Smooth muscle cell (in vitro differentiated cells): ENCODE measurements at regions not wholly inside any gene's neighbourhood (a gene's known extent, or its start where the extent isn't known, plus 50 kb on each side); places are given as distances from the start of the nearest gene placed in this dataset.
"Not testable (repeated sequence)": the region's sequence is repeated elsewhere in the genome, so short reads cannot be mapped to it uniquely, and the experiment has no call there.

Source experiments
- DNase-seq: peaks from one replicate; lab custom pipeline; 2025; ENCODE audit not compliant: unreplicated experiment; lab: John Stamatoyannopoulos, UW
- H2AFZ ChIP-seq: fragments of 200-600 bp; sonication (generic); 2 replicates; pipeline ENCODE4 v1.6.0; 2016; ENCODE audit warnings: antibody characterized with exemption, low read depth, mild to moderate bottlenecking
- H3F3A ChIP-seq: fragments of 200-600 bp; sonication (generic); 2 replicates; pipeline ENCODE4 v1.6.0; 2017; ENCODE audit warnings: antibody characterized with exemption, low read depth
- H3K27ac ChIP-seq: fragments of 200-600 bp; sonication (generic); 2 replicates; pipeline ENCODE4 v1.5.1; 2016; ENCODE audit warnings: low read depth, mild to moderate bottlenecking
- H3K27me3 ChIP-seq: fragments of 200-600 bp; sonication (generic); 2 replicates; pipeline ENCODE4 v1.6.1; 2016; ENCODE audit warnings: low read depth, mild to moderate bottlenecking
- H3K36me3 ChIP-seq: fragments of 200-600 bp; sonication (generic); 2 replicates; pipeline ENCODE4 v1.5.1; 2016; ENCODE audit warnings: low read depth
- H3K4me1 ChIP-seq: fragments of 200-600 bp; sonication (generic); 2 replicates; pipeline ENCODE4 v1.5.1; 2016; ENCODE audit warnings: low read depth
- H3K4me2 ChIP-seq: fragments of 200-600 bp; sonication (generic); 2 replicates; pipeline ENCODE4 v1.6.0; 2016; ENCODE audit warnings: mild to moderate bottlenecking
- H3K4me3 ChIP-seq: fragments of 200-600 bp; sonication (generic); 2 replicates; pipeline ENCODE4 v1.5.1; 2016; ENCODE audit warnings: mild to moderate bottlenecking
- H3K79me2 ChIP-seq: fragments of 200-600 bp; sonication (generic); 2 replicates; pipeline ENCODE4 v1.6.0; 2016; ENCODE audit warnings: low read depth, mild to moderate bottlenecking
- H3K9ac ChIP-seq: fragments of 200-600 bp; sonication (generic); 2 replicates; pipeline ENCODE4 v1.6.0; 2016; ENCODE audit warnings: low read depth
- H3K9me3 ChIP-seq: fragments of 200-600 bp; sonication (generic); replicated peaks from 2 replicates; pipeline ENCODE4 v1.5.1; 2016; ENCODE audit warnings: low read depth
- H4K20me1 ChIP-seq: fragments of 200-600 bp; sonication (generic); 2 replicates; pipeline ENCODE4 v1.6.0; 2016; ENCODE audit warnings: low read depth
- CTCF ChIP-seq: fragments of 200-600 bp; sonication (generic); IDR thresholded peaks from 2 replicates; pipeline ENCODE4 v1.5.1; 2017; ENCODE audit warnings: borderline replicate concordance, mild to moderate bottlenecking, antibody characterized with exemption; ENCODE audit not compliant: insufficient read depth, poor library complexity, severe bottlenecking
- WGBS: methylation state at CpG from one replicate; pipeline ENCODE4 v1.1.7; 2016; ENCODE audit warnings: low lambda C conversion rate; 5-methylcytosine and 5-hydroxymethylcytosine counted together

- Histone ChIP-seq H3K36me3 (no peaks in the 10 kb centered on the region), H3K4me2 (no peak overlapping the region), H3K4me1 (no peaks in the 10 kb centered on the region), H3K27me3 (no peaks in the 10 kb centered on the region), H3K4me3 (no peak overlapping the region), H2AFZ (no peak overlapping the region), H3K9ac (no peak overlapping the region), H3K79me2 (no peaks in the 10 kb centered on the region), H3F3A (no peaks in the 10 kb centered on the region), H3K9me3 (no peaks in the 10 kb centered on the region), H4K20me1 (no peaks in the 10 kb centered on the region), H3K27ac (no peak overlapping the region)
- DNase-seq: no peak
- TF ChIP-seq CTCF: no peak
Observed at GRCh38 chr2:193141998-193142397, 947.3 kb upstream of the TMEFF2 start.

- not testable (repeated sequence) for H3K4me3 ChIP-seq, H3K4me2 ChIP-seq, H3K27me3 ChIP-seq, H3F3A ChIP-seq, H4K20me1 ChIP-seq, H3K9me3 ChIP-seq, DNase-seq, H3K36me3 ChIP-seq, H3K9ac ChIP-seq, H3K79me2 ChIP-seq, H3K4me1 ChIP-seq, H2AFZ ChIP-seq, H3K27ac ChIP-seq
- 92% methylated on average over 1 of the region's 1 CpG for WGBS
Observed at GRCh38 chr2:193140895-193141294, 946.2 kb upstream of the TMEFF2 start.

GRCh38 chr2:193124815-193125214, 930.1 kb upstream of the TMEFF2 start:
- no peak overlapping the region for H3K27ac ChIP-seq
- H3K27me3 ChIP-seq: no peaks in the 10 kb centered on the region
- H3K36me3 ChIP-seq: no peaks in the 10 kb centered on the region
- DNase-seq: no peak
- H3K9ac ChIP-seq: no peak overlapping the region
- no peak overlapping the region for H2AFZ ChIP-seq
- H3K9me3 ChIP-seq: no peaks in the 10 kb centered on the region
- H3K79me2 ChIP-seq: no peaks in the 10 kb centered on the region
- no peaks in the 10 kb centered on the region for H3F3A ChIP-seq
- no peaks in the 10 kb centered on the region for H3K4me1 ChIP-seq
- H4K20me1 ChIP-seq: no peaks in the 10 kb centered on the region
- no peak overlapping the region for H3K4me2 ChIP-seq
- TF ChIP-seq CTCF: no peak
- H3K4me3 ChIP-seq: no peak overlapping the region

GRCh38 chr2:193114827-193115226, 920.1 kb upstream of the TMEFF2 start:
- Histone ChIP-seq H3F3A (no peaks in the 10 kb centered on the region), H3K79me2 (no peaks in the 10 kb centered on the region), H3K9ac (no peak overlapping the region), H3K4me1 (peaks cover 3% of the 10 kb centered on the region), H3K9me3 (no peaks in the 10 kb centered on the region), H3K27me3 (no peaks in the 10 kb centered on the region), H3K27ac (no peak overlapping the region), H4K20me1 (no peaks in the 10 kb centered on the region), H3K36me3 (no peaks in the 10 kb centered on the region), H3K4me2 (no peak overlapping the region), H2AFZ (no peak overlapping the region), H3K4me3 (no peak overlapping the region)
- 95% methylated on average over 1 of the region's 1 CpG for WGBS
- DNase-seq: no peak
- no peak for TF ChIP-seq CTCF
